Neural progenitor cell (in vitro differentiated cells): ENCODE measurements at regions not wholly inside any gene's neighbourhood (a gene's known extent, or its start where the extent isn't known, plus 50 kb on each side); places are given as distances from the start of the nearest gene placed in this dataset.

ENCODE experiments used
- DNase-seq: peaks from one replicate; pipeline ENCODE4 v3.0.0-alpha.2; 2016; ENCODE audit warnings: low spot score
- H2AFZ ChIP-seq: fragments of 200-600 bp; sonication (generic); replicated peaks from 2 replicates; pipeline ENCODE4 v1.6.1; 2016; ENCODE audit warnings: antibody characterized with exemption
- H3F3A ChIP-seq: fragments of 200-600 bp; sonication (generic); 2 replicates; pipeline ENCODE4 v1.6.1; 2016; ENCODE audit warnings: antibody characterized with exemption, low read depth
- H3K27ac ChIP-seq: fragments of 200-600 bp; sonication (generic); 2 replicates; pipeline ENCODE4 v1.5.1; 2016; ENCODE audit warnings: mild to moderate bottlenecking
- H3K27me3 ChIP-seq: fragments of 200-600 bp; sonication (generic); 2 replicates; pipeline ENCODE4 v1.6.1; 2016; ENCODE audit warnings: mild to moderate bottlenecking, moderate library complexity
- H3K36me3 ChIP-seq: fragments of 200-600 bp; sonication (generic); 2 replicates; pipeline ENCODE4 v1.5.1; 2016
- H3K4me1 ChIP-seq: fragments of 200-600 bp; sonication (generic); 2 replicates; pipeline ENCODE4 v1.6.1; 2016; ENCODE audit warnings: mixed run types
- H3K4me2 ChIP-seq: fragments of 200-600 bp; sonication (generic); 2 replicates; pipeline ENCODE4 v1.6.1; 2016
- H3K4me3 ChIP-seq: fragments of 200-600 bp; sonication (generic); 2 replicates; pipeline ENCODE4 v1.5.1; 2016
- H3K79me2 ChIP-seq: fragments of 200-600 bp; sonication (generic); 2 replicates; pipeline ENCODE4 v1.6.1; 2016; ENCODE audit warnings: low read depth
- H3K9ac ChIP-seq: fragments of 200-600 bp; sonication (generic); 2 replicates; pipeline ENCODE4 v1.6.1; 2016
- H3K9me3 ChIP-seq: fragments of 200-600 bp; sonication (generic); 2 replicates; pipeline ENCODE4 v1.5.1; 2016; ENCODE audit warnings: low read depth
- H4K20me1 ChIP-seq: fragments of 200-600 bp; sonication (generic); 2 replicates; pipeline ENCODE4 v1.6.1; 2016; ENCODE audit warnings: low read depth
- H3K27ac Mint-ChIP-seq: 3 replicates; pipeline ENCODE4 v1.8.0; 2021; ENCODE audit warnings: mixed read lengths
- H3K27me3 Mint-ChIP-seq: 2 replicates; pipeline ENCODE4 v1.8.0; 2022; ENCODE audit warnings: low read depth, mild to moderate bottlenecking, inconsistent platforms, moderate library complexity, mixed read lengths; ENCODE audit not compliant: insufficient read depth
- H3K36me3 Mint-ChIP-seq: 3 replicates; pipeline ENCODE4 v1.8.0; 2021; ENCODE audit warnings: mixed read lengths
- H3K4me1 Mint-ChIP-seq: 3 replicates; pipeline ENCODE4 v1.8.0; 2021; ENCODE audit warnings: mixed read lengths
- H3K4me3 Mint-ChIP-seq: 3 replicates; pipeline ENCODE4 v1.8.0; 2021; ENCODE audit warnings: mild to moderate bottlenecking, moderate library complexity, mixed read lengths
- H3K9me3 Mint-ChIP-seq: 3 replicates; pipeline ENCODE4 v1.8.0; 2020; ENCODE audit warnings: mixed read lengths
- CTCF ChIP-seq: fragments of 200-600 bp; sonication (generic); IDR thresholded peaks from 2 replicates; pipeline ENCODE4 v1.5.1; 2017; ENCODE audit warnings: antibody characterized with exemption, mild to moderate bottlenecking
- EZH2 ChIP-seq: fragments of 200-600 bp; sonication (generic); IDR thresholded peaks from 2 replicates; pipeline ENCODE4 v1.6.1; 2017; ENCODE audit warnings: antibody characterized with exemption, mild to moderate bottlenecking, moderate library complexity
- EZH2phosphoT487 ChIP-seq: fragments of 200-600 bp; sonication (generic); IDR thresholded peaks from 2 replicates; pipeline ENCODE4 v1.6.1; 2017; ENCODE audit warnings: antibody characterized with exemption

DNA sequence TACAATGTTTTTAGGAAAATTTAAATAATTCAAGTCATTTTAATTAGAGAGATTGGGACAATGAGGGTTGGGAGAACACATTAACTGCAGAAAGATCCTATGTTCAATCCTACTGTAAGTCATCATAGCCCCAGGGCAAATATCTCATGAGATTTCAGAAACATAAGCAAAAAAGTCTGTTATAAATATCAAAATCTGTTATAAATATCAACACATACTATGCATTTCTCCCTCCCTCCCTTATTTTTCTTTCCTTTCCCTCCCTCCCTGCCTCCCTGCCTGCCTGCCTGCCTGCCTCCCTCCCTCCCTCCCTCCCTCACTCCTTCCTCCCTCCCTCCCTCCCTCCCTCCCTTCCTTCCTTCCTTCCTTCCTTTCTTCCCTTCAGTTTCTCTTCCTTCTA lies 267.3 kb upstream of the SASH1 start:
- H3K4me2 ChIP-seq: no peak overlapping the region
- no peak overlapping the region for H3K4me3 ChIP-seq
- H3K4me1 ChIP-seq: no peaks in the 10 kb centered on the region
- H3K36me3 Mint-ChIP-seq: peaks cover 12% of the 10 kb centered on the region
- H3K27me3 ChIP-seq: no peaks in the 10 kb centered on the region
- peaks cover 9% of the 10 kb centered on the region for H3K27me3 Mint-ChIP-seq
- no peaks in the 10 kb centered on the region for H3K79me2 ChIP-seq
- TF ChIP-seq EZH2phosphoT487: no peak
- TF ChIP-seq CTCF: no peak
- no peak for TF ChIP-seq EZH2
- H3K9me3 ChIP-seq: no peaks in the 10 kb centered on the region
- DNase-seq: no peak
- H3F3A ChIP-seq: no peaks in the 10 kb centered on the region
- H3K9me3 Mint-ChIP-seq: peaks cover 35% of the 10 kb centered on the region
- H3K4me1 Mint-ChIP-seq: no peaks in the 10 kb centered on the region
- no peaks in the 10 kb centered on the region for H4K20me1 ChIP-seq
- no peak overlapping the region for H3K27ac Mint-ChIP-seq
- H2AFZ ChIP-seq: no peak overlapping the region
- H3K9ac ChIP-seq: no peak overlapping the region
- no peak overlapping the region for H3K27ac ChIP-seq
- no peaks in the 10 kb centered on the region for H3K36me3 ChIP-seq
- no peak overlapping the region for H3K4me3 Mint-ChIP-seq

DNA sequence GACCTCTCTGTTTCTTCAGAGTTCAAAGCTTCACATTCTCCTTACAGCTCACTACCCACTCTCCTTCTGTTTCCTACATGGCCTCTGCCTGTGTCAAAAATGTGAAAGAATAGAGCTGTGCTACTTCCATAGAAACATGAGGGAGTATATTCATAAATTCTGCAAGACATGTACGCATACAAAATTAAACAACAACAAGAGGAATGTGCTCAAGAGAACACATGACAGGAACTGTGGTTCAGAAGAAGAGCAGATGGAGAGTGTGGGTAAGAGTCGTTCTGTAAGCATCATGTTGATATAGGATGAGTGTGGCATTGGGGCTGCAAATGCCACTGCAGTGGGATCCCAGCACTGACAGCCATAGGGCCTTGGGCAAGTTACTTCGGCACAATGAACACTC lies 266.6 kb upstream of the SASH1 start:
- H3K79me2 ChIP-seq: no peaks in the 10 kb centered on the region
- Mint-ChIP-seq H3K9me3 (peaks cover 29% of the 10 kb centered on the region), H3K27ac (no peak overlapping the region), H3K27me3 (peaks cover 9% of the 10 kb centered on the region), H3K36me3 (peaks cover 10% of the 10 kb centered on the region), H3K4me1 (peaks cover 5% of the 10 kb centered on the region), H3K4me3 (no peak overlapping the region)
- H3K27me3 ChIP-seq: no peaks in the 10 kb centered on the region
- H3K36me3 ChIP-seq: no peaks in the 10 kb centered on the region
- H3F3A ChIP-seq: no peaks in the 10 kb centered on the region
- no peaks in the 10 kb centered on the region for H3K9me3 ChIP-seq
- no peak overlapping the region for H3K4me2 ChIP-seq
- DNase-seq: no peak
- no peaks in the 10 kb centered on the region for H4K20me1 ChIP-seq
- H3K9ac ChIP-seq: no peak overlapping the region
- no peak overlapping the region for H3K4me3 ChIP-seq
- TF ChIP-seq CTCF (no peak), EZH2 (no peak), EZH2phosphoT487 (no peak)
- H2AFZ ChIP-seq: no peak overlapping the region
- no peak overlapping the region for H3K27ac ChIP-seq
- no peaks in the 10 kb centered on the region for H3K4me1 ChIP-seq

GRCh38 chr6:148080315-148080714 lies 262.3 kb upstream of the SASH1 start:
- H3K4me3 ChIP-seq: no peak overlapping the region
- no peaks in the 10 kb centered on the region for H3F3A ChIP-seq
- Mint-ChIP-seq H3K27ac (no peak overlapping the region), H3K4me3 (no peak overlapping the region), H3K4me1 (peaks cover 21% of the 10 kb centered on the region), H3K9me3 (peaks cover 10% of the 10 kb centered on the region), H3K36me3 (peaks cover 6% of the 10 kb centered on the region), H3K27me3 (peaks cover 9% of the 10 kb centered on the region)
- no peak overlapping the region for H2AFZ ChIP-seq
- H3K36me3 ChIP-seq: no peaks in the 10 kb centered on the region
- H3K27me3 ChIP-seq: no peaks in the 10 kb centered on the region
- H3K4me2 ChIP-seq: no peak overlapping the region
- no peak overlapping the region for H3K27ac ChIP-seq
- no peaks in the 10 kb centered on the region for H3K79me2 ChIP-seq
- TF ChIP-seq EZH2 (no peak), EZH2phosphoT487 (no peak), CTCF (no peak)
- H3K9me3 ChIP-seq: no peaks in the 10 kb centered on the region
- H4K20me1 ChIP-seq: no peaks in the 10 kb centered on the region
- H3K4me1 ChIP-seq: peaks cover 4% of the 10 kb centered on the region
- DNase-seq: no peak
- no peak overlapping the region for H3K9ac ChIP-seq

GRCh38 chr6:148081076-148081475 lies 261.6 kb upstream of the SASH1 start:
- Histone ChIP-seq H3K9me3 (no peaks in the 10 kb centered on the region), H3K36me3 (no peaks in the 10 kb centered on the region), H3K4me3 (no peak overlapping the region), H3K27me3 (no peaks in the 10 kb centered on the region), H3K79me2 (no peaks in the 10 kb centered on the region), H3K4me1 (peaks cover 4% of the 10 kb centered on the region), H4K20me1 (no peaks in the 10 kb centered on the region), H2AFZ (no peak overlapping the region), H3K4me2 (no peak overlapping the region), H3K27ac (no peak overlapping the region), H3F3A (no peaks in the 10 kb centered on the region), H3K9ac (no peak overlapping the region)
- no peak for TF ChIP-seq EZH2phosphoT487
- TF ChIP-seq CTCF: no peak
- no peak for TF ChIP-seq EZH2
- Mint-ChIP-seq H3K27ac (no peak overlapping the region), H3K36me3 (peaks cover 6% of the 10 kb centered on the region), H3K4me3 (no peak overlapping the region), H3K9me3 (peaks cover 8% of the 10 kb centered on the region), H3K27me3 (peaks cover 6% of the 10 kb centered on the region), H3K4me1 (peaks cover 21% of the 10 kb centered on the region)
- no peak for DNase-seq
